Adrenal gland (tissue), 9 donors: ENCODE measurements at regions not wholly inside any gene's neighbourhood (a gene's known extent, or its start where the extent isn't known, plus 50 kb on each side); places are given as distances from the start of the nearest gene placed in this dataset.
"Not testable (repeated sequence)": the region's sequence is repeated elsewhere in the genome, so short reads cannot be mapped to it uniquely, and the experiment has no call there.

ENCODE experiments used
- DNase-seq, 7 donors: peaks; one replicate each; pipeline ENCODE4 v3.0.0-alpha.2; 2019 to 2020
- H3K27ac ChIP-seq, 5 donors: fragments of 200-600 bp; sonication (generic) in 4 of 5; 1 replicate in 3 of 5; 2 replicates in 2 of 5; pipeline versions ENCODE4 v1.5.1 to v1.8.0; 2016 to 2020; ENCODE audit warnings: mild to moderate bottlenecking in 1 of 5
- H3K27me3 ChIP-seq: fragments of 200-600 bp; 2 replicates; pipeline ENCODE4 v1.8.0; 2021
- H3K36me3 ChIP-seq, 2 donors: fragments of 200-600 bp; replicated peaks in 1 of 2; 1 replicate in 1 of 2; 2 replicates in 1 of 2; pipeline versions ENCODE4 v1.5.1 to v1.8.0; 2018 to 2022
- H3K4me1 ChIP-seq, 2 donors: fragments of 200-600 bp; replicated peaks in 1 of 2; 1 replicate in 1 of 2; 2 replicates in 1 of 2; pipeline versions ENCODE4 v1.5.1 to v1.8.0; 2018 to 2021
- H3K4me3 ChIP-seq, 4 donors: fragments of 200-600 bp; sonication (generic) in 3 of 4; one replicate each; pipeline ENCODE4 v1.5.1; 2016 to 2018
- H3K9me3 ChIP-seq, 3 donors: fragments of 200-600 bp; sonication (generic) in 1 of 3; replicated peaks in 1 of 3; 1 replicate in 2 of 3; 2 replicates in 1 of 3; pipeline versions ENCODE4 v1.5.1 to v1.8.0; 2016 to 2021
- POLR2A ChIP-seq, 2 donors: fragments of 450-650 bp; IDR thresholded peaks; one replicate each; pipeline ENCODE4 v1.6.1; 2017; ENCODE audit warnings: antibody characterized with exemption in 2 of 2, mild to moderate bottlenecking in 2 of 2, moderate library complexity in 1 of 2
- WGBS, 4 donors: extraction: QIAGEN DNeasy Blood & Tissue Kit in 2 of 4; methylation state at CpG; one replicate each; pipeline versions ENCODE4 v1.1.5 to v1.1.7; 2013 to 2017; 5-methylcytosine and 5-hydroxymethylcytosine counted together
- intact Hi-C, 2 donors: fragments of 100-400 bp; cut with DNase I; formaldehyde crosslinking; loops; one replicate each; pipeline versions ENCODE4 v1.14.1 to v1.15.0; 2022 to 2023
- TF ChIP-seq, protein P1 (sequence below), 6 experiments: fragments of 450-650 bp in 4 of 6; fragments of 200-600 bp in 2 of 6; sonication (generic) in 1 of 6; IDR thresholded peaks; 1 replicate in 5 of 6; 2 replicates in 1 of 6; pipeline versions ENCODE4 v1.5.1 to v1.8.0; 2016 to 2021; ENCODE audit warnings: antibody characterized with exemption in 6 of 6, mild to moderate bottlenecking in 2 of 6, moderate library complexity in 1 of 6
- donor health status: healthy with polysubstance abuse.
- donor health status: Bipolar disorder and iron deficiency.
- donor health status: DM: yes; HTN: yes; CAD: no.
- donor health status: DM: no; HTN: no; CAD: no.
- donor health status: DM: no; HTN: no; CAD: no.

DNA sequence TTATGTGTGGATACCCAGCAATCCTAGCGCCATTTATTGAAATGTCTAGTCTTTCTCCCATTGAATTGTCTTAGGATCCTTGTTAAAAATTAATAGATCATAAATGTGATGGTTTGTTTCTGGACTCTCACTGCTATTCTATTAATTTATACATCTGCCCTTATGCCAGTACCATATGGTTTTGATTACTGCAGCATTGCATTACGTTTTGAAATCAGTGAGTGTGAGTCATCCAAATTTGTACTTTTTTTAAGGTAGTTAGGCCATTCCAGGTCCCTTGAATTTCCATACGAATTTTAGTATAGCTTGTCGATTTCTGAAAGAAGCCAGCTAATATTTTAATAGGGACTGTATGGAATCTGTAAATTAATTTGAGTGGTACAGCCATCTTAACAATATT, 648.6 kb upstream of the ZNF385D start:
- intact Hi-C loops, result no loop called here
- Histone ChIP-seq H3K27me3 (no peaks in the 10 kb centered on the region), H3K4me3 (no peak overlapping the region), H3K4me1 (no peaks in the 10 kb centered on the region), H3K36me3 (no peaks in the 10 kb centered on the region), H3K9me3 (no peaks in the 10 kb centered on the region), H3K27ac (no peak overlapping the region)
- no peak for DNase-seq
- TF ChIP-seq, protein P1, sequence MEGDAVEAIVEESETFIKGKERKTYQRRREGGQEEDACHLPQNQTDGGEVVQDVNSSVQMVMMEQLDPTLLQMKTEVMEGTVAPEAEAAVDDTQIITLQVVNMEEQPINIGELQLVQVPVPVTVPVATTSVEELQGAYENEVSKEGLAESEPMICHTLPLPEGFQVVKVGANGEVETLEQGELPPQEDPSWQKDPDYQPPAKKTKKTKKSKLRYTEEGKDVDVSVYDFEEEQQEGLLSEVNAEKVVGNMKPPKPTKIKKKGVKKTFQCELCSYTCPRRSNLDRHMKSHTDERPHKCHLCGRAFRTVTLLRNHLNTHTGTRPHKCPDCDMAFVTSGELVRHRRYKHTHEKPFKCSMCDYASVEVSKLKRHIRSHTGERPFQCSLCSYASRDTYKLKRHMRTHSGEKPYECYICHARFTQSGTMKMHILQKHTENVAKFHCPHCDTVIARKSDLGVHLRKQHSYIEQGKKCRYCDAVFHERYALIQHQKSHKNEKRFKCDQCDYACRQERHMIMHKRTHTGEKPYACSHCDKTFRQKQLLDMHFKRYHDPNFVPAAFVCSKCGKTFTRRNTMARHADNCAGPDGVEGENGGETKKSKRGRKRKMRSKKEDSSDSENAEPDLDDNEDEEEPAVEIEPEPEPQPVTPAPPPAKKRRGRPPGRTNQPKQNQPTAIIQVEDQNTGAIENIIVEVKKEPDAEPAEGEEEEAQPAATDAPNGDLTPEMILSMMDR (IDR thresholded peaks at IDR 0.05), result no peak
- 58 to 67% (median 60%) methylated on average over 4 of the region's 4 CpGs for WGBS, 4 donors

DNA sequence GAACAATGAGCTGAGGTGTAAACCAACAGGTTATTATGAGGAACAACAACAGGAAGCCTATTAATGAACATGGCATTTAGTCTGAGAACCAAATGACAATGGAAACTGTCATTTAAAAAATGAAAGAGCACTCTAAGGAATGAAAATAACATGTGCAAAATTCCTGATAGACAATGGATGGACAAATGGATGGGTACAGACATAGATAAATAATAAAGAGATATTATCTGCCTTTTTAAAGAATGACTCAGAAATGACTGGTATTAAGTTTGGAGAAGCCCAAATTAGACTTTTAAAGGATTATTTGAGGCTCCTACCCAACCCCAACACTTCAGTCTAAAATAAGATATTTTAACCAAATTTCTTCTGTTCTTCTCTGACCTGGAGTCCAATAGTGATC, 650.5 kb upstream of the ZNF385D start:
- no peak for DNase-seq
- Histone ChIP-seq H3K27me3 (no peaks in the 10 kb centered on the region), H3K4me1 (no peaks in the 10 kb centered on the region), H3K4me3 (no peak overlapping the region), H3K9me3 (no peaks in the 10 kb centered on the region), H3K27ac (no peak overlapping the region), H3K36me3 (no peaks in the 10 kb centered on the region)
- intact Hi-C loops, result no loop called here
- TF ChIP-seq POLR2A (IDR thresholded peaks at IDR 0.05), result no peak
- TF ChIP-seq, protein P1 (IDR thresholded peaks at IDR 0.05), result no peak

DNA sequence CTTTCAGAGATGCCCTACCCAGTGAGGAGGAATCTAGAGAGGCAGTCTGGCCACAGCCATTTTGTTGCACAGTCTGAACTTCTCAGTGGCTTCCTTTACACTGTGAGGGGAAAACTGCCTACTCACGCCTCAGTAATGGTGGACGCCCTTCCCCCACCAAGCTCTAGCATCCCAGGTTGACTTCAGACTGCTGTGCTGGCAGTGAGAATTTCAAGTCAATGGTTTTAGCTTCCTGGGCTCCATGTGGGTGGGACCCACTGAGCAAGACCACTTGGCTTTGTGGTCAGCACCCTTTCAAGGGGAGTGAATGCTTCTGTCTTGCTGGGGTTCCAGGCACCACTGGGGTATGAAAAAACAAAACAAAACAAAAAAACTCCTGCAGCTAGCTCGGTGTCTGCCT, 663.2 kb upstream of the ZNF385D start:
- H3K9me3 ChIP-seq, result no peaks in the 10 kb centered on the region
- DNase-seq, result no peak
- 65 to 79% (median 72%) methylated on average over 1 to 3 of the region's 3 CpGs for WGBS, 4 donors
- H3K4me1 ChIP-seq, result no peaks in the 10 kb centered on the region
- no peak for TF ChIP-seq POLR2A (IDR thresholded peaks at IDR 0.05)
- TF ChIP-seq, protein P1 (IDR thresholded peaks at IDR 0.05), result no peak
- no peak overlapping the region for H3K27ac ChIP-seq
- no peaks in the 10 kb centered on the region for H3K36me3 ChIP-seq
- H3K4me3 ChIP-seq, result no peak overlapping the region
- intact Hi-C loops, result no loop called here
- no peaks in the 10 kb centered on the region for H3K27me3 ChIP-seq

DNA sequence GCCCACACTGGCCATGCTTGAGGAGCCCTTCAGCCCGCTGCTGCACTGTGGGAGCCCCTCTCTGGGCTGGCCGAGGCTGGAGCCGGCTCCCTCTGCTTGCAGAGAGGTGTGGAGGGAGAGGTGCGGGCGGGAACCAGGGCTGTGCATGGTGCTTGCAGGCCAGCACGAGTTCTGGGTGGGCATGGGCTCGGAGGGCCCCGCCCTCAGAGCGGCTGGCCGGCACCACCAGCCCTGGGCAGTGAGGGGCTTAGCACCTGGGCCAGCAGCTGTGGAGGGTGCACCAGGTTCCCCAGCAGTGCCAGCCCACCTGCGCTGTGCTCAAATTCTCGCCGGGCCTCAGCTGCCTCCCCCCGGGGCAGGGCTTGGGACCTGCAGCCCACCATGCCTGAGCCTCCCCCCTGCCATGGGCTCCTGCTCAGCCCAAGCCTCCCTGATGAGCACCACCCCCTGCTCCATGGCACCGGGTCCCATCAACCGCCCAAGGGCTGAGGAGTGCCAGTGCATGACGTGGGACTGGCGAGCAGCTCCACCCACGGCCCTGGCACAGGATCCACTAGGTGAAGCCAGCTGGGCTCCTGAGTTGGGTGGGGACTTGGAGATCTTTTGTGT, 665.9 kb upstream of the ZNF385D start:
- H3K27me3 ChIP-seq, H3K9me3 ChIP-seq, H3K4me1 ChIP-seq, intact Hi-C loops, H3K4me3 ChIP-seq, DNase-seq, H3K27ac ChIP-seq, H3K36me3 ChIP-seq: not testable (repeated sequence)
- WGBS, 4 donors, result 73 to 83% (median 81%) methylated on average over 5 to 19 of the region's 19 CpGs

DNA sequence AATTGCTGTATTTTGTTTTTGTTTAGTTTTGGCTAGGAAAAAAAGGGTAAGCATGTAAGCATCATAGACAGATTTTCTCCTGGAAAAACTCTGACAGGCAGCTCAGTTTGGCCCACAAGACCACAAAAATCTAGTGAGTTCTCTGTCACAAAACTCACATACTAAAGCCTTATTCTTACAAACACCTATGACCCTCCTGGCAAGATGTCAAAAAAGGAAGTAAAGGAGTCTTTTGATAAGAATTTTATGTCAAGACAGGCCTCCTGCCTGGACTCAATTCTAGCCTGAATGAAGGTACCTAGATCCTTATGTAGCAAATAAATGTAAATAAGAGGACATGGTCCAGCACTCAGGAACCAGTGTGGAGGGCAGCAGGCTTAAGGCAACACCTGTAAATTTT, 668.3 kb upstream of the ZNF385D start:
- TF ChIP-seq, protein P1 (IDR thresholded peaks at IDR 0.05), result no peak
- no peak for TF ChIP-seq POLR2A (IDR thresholded peaks at IDR 0.05)
- Histone ChIP-seq H3K4me3 (no peak overlapping the region), H3K27ac (no peak overlapping the region), H3K27me3 (no peaks in the 10 kb centered on the region), H3K4me1 (no peaks in the 10 kb centered on the region), H3K36me3 (no peaks in the 10 kb centered on the region), H3K9me3 (no peaks in the 10 kb centered on the region)
- DNase-seq, result no peak
- intact Hi-C loops, result no loop called here
